A549 (cell line): ENCODE measurements at regions not wholly inside any gene's neighbourhood (a gene's known extent, or its start where the extent isn't known, plus 50 kb on each side); places are given as distances from the start of the nearest gene placed in this dataset.

Source experiments
- ATAC-seq, 2 experiments: fragments of 200-7000 bp in 1 of 2; fragments of >200 bp in 1 of 2; cut with Nextera tagmentation in 1 of 2; cut with Tn5 transposase in 1 of 2; 3 replicates each; pipeline versions ENCODE4 v1.8.0 to v1.9.1; 2018 to 2020; ENCODE audit warnings: mild to moderate bottlenecking in 1 of 2, moderate library complexity in 1 of 2
- CTCF ChIA-PET: fragments of 300-600 bp; sonication (Branson Sonifier 250); formaldehyde crosslinking; extraction: SDS; loops from one replicate; lab custom pipeline; 2021; ENCODE audit warnings: antibody characterized with exemption, inconsistent platforms; lab: Yijun Ruan, JAX
- POLR2A ChIA-PET: fragments of 350-600 bp; formaldehyde crosslinking; extraction: SDS; loops from one replicate; lab custom pipeline; 2021; ENCODE audit warnings: antibody characterized with exemption, inconsistent platforms; lab: Yijun Ruan, JAX
- DNase-seq, 2 experiments: peaks; one replicate each; pipeline versions ENCODE4 v3.0.0 to v3.0.0-alpha.2; 2011 to 2016; ENCODE audit warnings: low read depth in 1 of 2, low spot score in 1 of 2
- FAIRE-seq: peaks from 2 replicates; lab custom pipeline; 2011; peaks lifted over from hg19 to GRCh38; lab: Jason Lieb, UNC
- H3K27ac ChIP-seq, 2 experiments: fragments of >200 bp; sonication (Bioruptor Twin); formaldehyde crosslinking; 3 replicates each; pipeline ENCODE4 v1.5.1; 2016 to 2017
- H3K4me1 ChIP-seq: fragments of >200 bp; sonication (Bioruptor Twin); formaldehyde crosslinking; 3 replicates; pipeline ENCODE4 v1.6.1; 2016
- H3K4me2 ChIP-seq: fragments of >200 bp; sonication (Bioruptor Twin); formaldehyde crosslinking; 3 replicates; pipeline ENCODE4 v1.6.1; 2016
- H3K4me3 ChIP-seq: fragments of >200 bp; sonication (Bioruptor Twin); formaldehyde crosslinking; 3 replicates; pipeline ENCODE4 v1.5.1; 2016
- H3K9me3 ChIP-seq: fragments of >200 bp; sonication (Bioruptor Twin); formaldehyde crosslinking; 3 replicates; pipeline ENCODE4 v1.6.1; 2016
- CBX2 ChIP-seq: fragments of 200-600 bp; sonication (generic); IDR thresholded peaks from 2 replicates; pipeline ENCODE4 v1.6.1; 2016; ENCODE audit warnings: low read depth, mild to moderate bottlenecking, borderline replicate concordance
- ESRRA ChIP-seq: fragments of 150-350 bp; IDR thresholded peaks from 2 replicates; pipeline ENCODE4 v1.6.1; 2014; ENCODE audit warnings: mild to moderate bottlenecking, low read length, borderline replicate concordance
- FOSL2 ChIP-seq, 2 experiments: fragments of 450-650 bp in 1 of 2; fragments of >200 bp in 1 of 2; sonication (Bioruptor Twin) in 1 of 2; formaldehyde crosslinking; IDR thresholded peaks; 2 replicates each; pipeline versions ENCODE4 v1.5.0 to v1.6.1; 2016 to 2020; ENCODE audit warnings: mild to moderate bottlenecking in 1 of 2, moderate library complexity in 1 of 2
- MAFK ChIP-seq: fragments of 450-650 bp; IDR thresholded peaks from 2 replicates; pipeline ENCODE4 v1.6.1; 2014; ENCODE audit not compliant: partially characterized antibody
- MAZ ChIP-seq: fragments of 150-350 bp; IDR thresholded peaks from 2 replicates; pipeline ENCODE4 v1.6.1; 2014; ENCODE audit warnings: antibody characterized with exemption, low read depth, low read length, borderline replicate concordance
- NR3C1 ChIP-seq: fragments of >200 bp; sonication (Bioruptor Twin); formaldehyde crosslinking; IDR thresholded peaks from 3 replicates; pipeline ENCODE4 v1.6.1; 2017
- RFX5 ChIP-seq: fragments of 450-650 bp; IDR thresholded peaks from 2 replicates; pipeline ENCODE4 v1.7.1; 2014; ENCODE audit warnings: antibody characterized with exemption, mild to moderate bottlenecking, moderate library complexity
- TP53 ChIP-seq: fragments of 250-450 bp; sonication (Bioruptor Pico); IDR thresholded peaks from 2 replicates; pipeline ENCODE4 v1.5.0; 2021; ENCODE audit warnings: mild to moderate bottlenecking, moderate library complexity
- ZC3H11A ChIP-seq: fragments of 450-650 bp; IDR thresholded peaks from 2 replicates; pipeline ENCODE4 v1.6.1; 2014; ENCODE audit warnings: antibody characterized with exemption, mild to moderate bottlenecking
- ZNF302 ChIP-seq: fragments of 250-450 bp; sonication (Bioruptor Pico); IDR thresholded peaks from 2 replicates; pipeline ENCODE4 v1.9.0; 2021; ENCODE audit warnings: inconsistent platforms, mild to moderate bottlenecking, moderate library complexity
- WGBS: methylation state at CpG from one replicate; pipeline ENCODE4 v1.1.6; 2017; ENCODE audit errors: missing lambda C conversion rate; 5-methylcytosine and 5-hydroxymethylcytosine counted together
- TF ChIP-seq, protein P1 (sequence below): fragments of 200-600 bp; sonication (generic); IDR thresholded peaks from 2 replicates; pipeline ENCODE4 v1.6.1; 2016; ENCODE audit warnings: antibody characterized with exemption, mild to moderate bottlenecking, moderate library complexity
- TF ChIP-seq, protein P2 (sequence below): fragments of >200 bp; sonication (Bioruptor Twin); formaldehyde crosslinking; IDR thresholded peaks from 3 replicates; pipeline ENCODE4 v1.6.1; 2016

DNA sequence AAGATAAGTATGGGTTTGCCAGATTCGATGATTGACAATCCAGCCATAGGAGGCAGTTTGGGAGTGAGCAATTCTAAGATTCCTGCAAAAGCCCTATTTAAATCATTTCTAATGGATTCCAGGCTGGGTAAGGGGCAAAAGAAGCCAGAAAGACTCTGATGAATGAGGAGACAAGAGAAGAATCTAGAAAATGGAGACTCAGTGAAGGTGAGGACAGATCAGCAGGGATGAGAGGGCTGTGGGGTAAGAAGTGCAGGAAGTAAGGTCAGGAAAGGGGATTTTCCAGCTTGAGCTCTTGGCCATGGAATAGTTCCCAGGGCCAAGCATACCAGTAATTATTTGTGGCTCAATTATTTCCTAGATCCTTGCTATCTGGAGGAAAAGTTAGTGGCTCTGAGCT lies 87.3 kb downstream of the TMX1 start (continued):
- no peak for TF ChIP-seq TP53 (CRISPR knock-in tag)

DNA sequence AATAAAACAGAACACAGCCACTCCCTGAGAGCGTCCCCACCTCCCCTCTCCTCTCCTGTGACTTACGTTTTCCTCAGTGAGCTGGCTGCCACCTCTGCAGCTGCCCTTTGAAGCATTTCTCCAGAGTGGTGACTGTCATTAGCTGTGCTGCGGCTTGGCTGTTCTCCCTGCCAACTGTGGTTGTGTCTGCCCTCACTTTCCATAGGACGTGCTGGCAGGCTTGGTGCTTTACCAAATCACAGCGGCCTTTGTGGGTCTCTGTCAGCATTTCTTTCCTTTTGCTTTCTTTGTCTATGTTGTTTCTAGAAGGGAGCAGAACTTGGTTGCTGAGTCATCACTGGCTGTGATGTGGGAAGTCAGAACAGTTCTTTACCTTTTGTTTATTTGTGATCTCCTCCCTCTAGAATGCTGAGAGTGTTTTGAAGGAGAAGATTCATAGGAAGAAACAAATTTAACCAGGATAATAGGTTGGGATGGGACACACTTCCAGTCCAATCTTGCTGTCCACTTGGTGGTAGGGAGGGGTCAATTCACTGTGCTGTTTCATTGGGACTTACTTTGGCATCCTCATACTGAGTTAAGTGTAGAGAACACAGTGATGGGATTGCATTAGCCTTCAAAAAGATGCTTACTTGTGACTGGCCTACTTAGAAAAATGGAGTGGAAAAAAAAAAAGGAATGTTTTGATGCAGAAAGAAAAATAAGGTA lies 88.2 kb downstream of the TMX1 start:
- TF ChIP-seq NR3C1 (no peak), TP53 (CRISPR knock-in tag) (no peak), ESRRA (no peak), RFX5 (no peak), MAFK (peak; percentile 86), ZC3H11A (no peak), FOSL2 (IDR thresholded peaks at IDR 0.05) (no peak), FOSL2 (CRISPR knock-in tag; IDR thresholded peaks at IDR 0.05) (no peak)
- TF ChIP-seq, protein P1, sequence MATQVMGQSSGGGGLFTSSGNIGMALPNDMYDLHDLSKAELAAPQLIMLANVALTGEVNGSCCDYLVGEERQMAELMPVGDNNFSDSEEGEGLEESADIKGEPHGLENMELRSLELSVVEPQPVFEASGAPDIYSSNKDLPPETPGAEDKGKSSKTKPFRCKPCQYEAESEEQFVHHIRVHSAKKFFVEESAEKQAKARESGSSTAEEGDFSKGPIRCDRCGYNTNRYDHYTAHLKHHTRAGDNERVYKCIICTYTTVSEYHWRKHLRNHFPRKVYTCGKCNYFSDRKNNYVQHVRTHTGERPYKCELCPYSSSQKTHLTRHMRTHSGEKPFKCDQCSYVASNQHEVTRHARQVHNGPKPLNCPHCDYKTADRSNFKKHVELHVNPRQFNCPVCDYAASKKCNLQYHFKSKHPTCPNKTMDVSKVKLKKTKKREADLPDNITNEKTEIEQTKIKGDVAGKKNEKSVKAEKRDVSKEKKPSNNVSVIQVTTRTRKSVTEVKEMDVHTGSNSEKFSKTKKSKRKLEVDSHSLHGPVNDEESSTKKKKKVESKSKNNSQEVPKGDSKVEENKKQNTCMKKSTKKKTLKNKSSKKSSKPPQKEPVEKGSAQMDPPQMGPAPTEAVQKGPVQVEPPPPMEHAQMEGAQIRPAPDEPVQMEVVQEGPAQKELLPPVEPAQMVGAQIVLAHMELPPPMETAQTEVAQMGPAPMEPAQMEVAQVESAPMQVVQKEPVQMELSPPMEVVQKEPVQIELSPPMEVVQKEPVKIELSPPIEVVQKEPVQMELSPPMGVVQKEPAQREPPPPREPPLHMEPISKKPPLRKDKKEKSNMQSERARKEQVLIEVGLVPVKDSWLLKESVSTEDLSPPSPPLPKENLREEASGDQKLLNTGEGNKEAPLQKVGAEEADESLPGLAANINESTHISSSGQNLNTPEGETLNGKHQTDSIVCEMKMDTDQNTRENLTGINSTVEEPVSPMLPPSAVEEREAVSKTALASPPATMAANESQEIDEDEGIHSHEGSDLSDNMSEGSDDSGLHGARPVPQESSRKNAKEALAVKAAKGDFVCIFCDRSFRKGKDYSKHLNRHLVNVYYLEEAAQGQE, result no peak
- TF ChIP-seq, protein P2, sequence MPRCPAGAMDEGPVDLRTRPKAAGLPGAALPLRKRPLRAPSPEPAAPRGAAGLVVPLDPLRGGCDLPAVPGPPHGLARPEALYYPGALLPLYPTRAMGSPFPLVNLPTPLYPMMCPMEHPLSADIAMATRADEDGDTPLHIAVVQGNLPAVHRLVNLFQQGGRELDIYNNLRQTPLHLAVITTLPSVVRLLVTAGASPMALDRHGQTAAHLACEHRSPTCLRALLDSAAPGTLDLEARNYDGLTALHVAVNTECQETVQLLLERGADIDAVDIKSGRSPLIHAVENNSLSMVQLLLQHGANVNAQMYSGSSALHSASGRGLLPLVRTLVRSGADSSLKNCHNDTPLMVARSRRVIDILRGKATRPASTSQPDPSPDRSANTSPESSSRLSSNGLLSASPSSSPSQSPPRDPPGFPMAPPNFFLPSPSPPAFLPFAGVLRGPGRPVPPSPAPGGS, result no peak
- 43% methylated on average over 5 of the region's 5 CpGs for WGBS
- Histone ChIP-seq H3K4me3 (no peak overlapping the region), H3K4me1 (peaks cover 14% of the 10 kb centered on the region; the same call in 2 of the 3 replicates), H3K9me3 (no peaks in the 10 kb centered on the region), H3K27ac (peak overlapping the region in 1 of 2 experiments; percentile 69; a peak in 3 of 6 replicates), H3K4me2 (peak overlapping the region; percentile 43)
- FAIRE-seq (no peak), ATAC-seq (no peak), DNase-seq (peak in 1 of 2 experiments; percentile 9)
- ChIA-PET CTCF (interaction anchor here (1.7 kb wide), 1 partner anchor 26 kb away, joined by 5 read pairs; no protein-coding TSS in a partner anchor), POLR2A (no interaction called here)

DNA sequence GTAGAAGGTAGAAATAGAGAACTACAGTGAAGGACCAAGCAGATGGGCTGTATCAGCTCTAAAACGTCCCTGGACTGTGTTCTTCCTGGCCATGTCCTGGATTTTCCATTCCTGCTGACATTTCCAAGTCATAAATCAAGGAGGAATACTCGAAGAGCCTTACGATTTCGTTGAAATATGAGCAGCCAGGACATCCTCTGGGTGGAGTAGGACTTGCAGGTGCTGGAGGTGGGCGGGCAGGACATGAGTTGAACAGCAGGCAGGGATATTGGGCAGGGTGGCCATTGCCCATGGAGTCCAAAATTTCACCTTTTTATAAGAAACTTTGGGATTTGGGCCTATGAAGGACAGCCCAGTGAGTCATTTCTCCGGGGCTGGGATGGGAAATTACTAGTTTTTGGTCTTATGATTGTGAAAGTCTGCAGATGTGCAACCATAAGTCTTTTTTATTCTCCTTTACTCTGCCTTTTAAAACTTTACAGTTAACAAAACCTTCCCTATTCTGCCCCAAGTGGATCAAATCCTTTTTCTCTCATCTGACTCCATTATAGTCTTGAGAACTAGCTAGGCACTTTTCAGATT lies 88.8 kb downstream of the TMX1 start:
- H3K4me2 ChIP-seq, result no peak overlapping the region
- no peak for ATAC-seq
- CTCF ChIA-PET, result no interaction called here
- TF ChIP-seq ZNF302 (CRISPR knock-in tag), result no peak
- TF ChIP-seq, all 56 proteins: peak for 0
- no peak overlapping the region for H3K4me3 ChIP-seq
- POLR2A ChIA-PET, result interaction anchor here (0.7 kb wide), 1 partner anchor 9 kb away, joined by 6 read pairs; no protein-coding TSS in a partner anchor
- H3K9me3 ChIP-seq, result no peaks in the 10 kb centered on the region
- WGBS, result 67% methylated on average over 6 of the region's 6 CpGs
- peaks cover 14% of the 10 kb centered on the region; the same call in 2 of the 3 replicates for H3K4me1 ChIP-seq
- DNase-seq (no peak), FAIRE-seq (no peak)
- H3K27ac ChIP-seq, result no peak overlapping the region

DNA sequence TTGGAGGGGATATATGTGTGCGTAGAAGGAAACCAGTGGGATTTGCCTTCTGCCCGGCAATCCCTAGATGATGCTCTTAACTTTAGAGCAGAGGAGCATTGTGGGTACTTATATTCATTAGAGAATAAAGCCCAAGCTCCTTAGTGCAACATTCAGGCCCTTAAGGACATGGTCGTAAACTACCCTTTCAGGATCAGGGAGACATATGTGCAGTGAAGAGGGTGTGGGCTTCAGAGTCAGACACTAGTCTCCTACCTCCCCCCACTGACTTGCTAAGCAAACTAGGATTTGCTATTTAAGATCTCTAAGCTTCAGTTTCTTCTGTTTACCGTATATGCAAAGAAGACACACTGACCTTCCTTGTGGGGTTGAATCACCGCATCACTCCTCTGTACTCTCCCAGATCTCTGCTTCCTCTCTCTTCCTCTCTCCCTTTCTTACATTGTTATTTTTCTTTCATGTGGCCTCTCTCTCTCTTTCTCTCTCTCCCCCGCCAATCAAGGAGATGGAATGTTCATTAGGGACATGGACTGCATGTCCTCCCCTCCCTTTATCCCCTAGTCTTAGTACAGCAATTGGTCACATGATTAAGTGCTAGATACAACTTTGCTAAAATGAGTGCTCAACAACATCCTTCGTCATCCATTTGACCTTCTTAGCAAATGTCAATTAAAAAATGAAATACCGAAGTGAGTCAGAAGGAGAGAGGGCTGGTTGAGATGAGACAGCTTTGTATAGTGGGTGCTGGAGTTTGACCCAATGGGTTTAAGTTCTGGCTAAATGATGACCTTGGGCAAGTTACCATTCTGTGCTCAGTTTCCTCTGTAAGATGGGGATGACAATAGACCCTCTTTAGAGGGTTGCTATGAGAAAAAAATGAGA lies 91.7 kb downstream of the TMX1 start:
- TF ChIP-seq MAZ (no peak), CBX2 (no peak)
- DNase-seq, result no peak
- H3K4me2 ChIP-seq, result no peak overlapping the region
- 71% methylated on average over 8 of the region's 8 CpGs for WGBS
- POLR2A ChIA-PET, result no interaction called here
- CTCF ChIA-PET, result no interaction called here
- H3K4me3 ChIP-seq, result no peak overlapping the region
- ATAC-seq, result no peak
- H3K27ac ChIP-seq, result no peak overlapping the region
- FAIRE-seq, result no peak
- H3K4me1 ChIP-seq, result peaks cover 14% of the 10 kb centered on the region; the same call in 2 of the 3 replicates
- H3K9me3 ChIP-seq, result no peaks in the 10 kb centered on the region
